K562 (cell line): ENCODE measurements at regions not wholly inside any gene's neighbourhood (a gene's known extent, or its start where the extent isn't known, plus 50 kb on each side); places are given as distances from the start of the nearest gene placed in this dataset.

Experiments used
- MAZ ChIP-seq, 2 experiments: fragments of 450-650 bp in 1 of 2; sonication (generic) in 1 of 2; formaldehyde crosslinking; IDR thresholded peaks in 1 of 2; conservative IDR thresholded peaks in 1 of 2; 2 replicates each; pipeline versions ENCODE4 v1.4.0 to v1.5.0; 2020; ENCODE audit warnings: mild to moderate bottlenecking in 1 of 2, missing genetic modification reagents in 1 of 2
- SETDB1 ChIP-seq: IDR thresholded peaks from one replicate; pipeline ENCODE4 v1.6.1; 2012; ENCODE audit warnings: low read length, control low read depth, inconsistent platforms
- ZNF780A ChIP-seq: fragments of 250-450 bp; sonication (Bioruptor Pico); IDR thresholded peaks from 2 replicates; pipeline ENCODE4 v1.5.0; 2021; ENCODE audit warnings: mild to moderate bottlenecking
- TF ChIP-seq, protein P1 (sequence below), 2 experiments: fragments of 450-650 bp in 1 of 2; sonication (generic) in 1 of 2; formaldehyde crosslinking in 1 of 2; IDR thresholded peaks; 2 replicates each; pipeline versions ENCODE4 v1.7.1 to v1.9.0; 2016 to 2022; ENCODE audit warnings: inconsistent platforms in 1 of 2, mild to moderate bottlenecking in 1 of 2, missing genetic modification reagents in 1 of 2

DNA sequence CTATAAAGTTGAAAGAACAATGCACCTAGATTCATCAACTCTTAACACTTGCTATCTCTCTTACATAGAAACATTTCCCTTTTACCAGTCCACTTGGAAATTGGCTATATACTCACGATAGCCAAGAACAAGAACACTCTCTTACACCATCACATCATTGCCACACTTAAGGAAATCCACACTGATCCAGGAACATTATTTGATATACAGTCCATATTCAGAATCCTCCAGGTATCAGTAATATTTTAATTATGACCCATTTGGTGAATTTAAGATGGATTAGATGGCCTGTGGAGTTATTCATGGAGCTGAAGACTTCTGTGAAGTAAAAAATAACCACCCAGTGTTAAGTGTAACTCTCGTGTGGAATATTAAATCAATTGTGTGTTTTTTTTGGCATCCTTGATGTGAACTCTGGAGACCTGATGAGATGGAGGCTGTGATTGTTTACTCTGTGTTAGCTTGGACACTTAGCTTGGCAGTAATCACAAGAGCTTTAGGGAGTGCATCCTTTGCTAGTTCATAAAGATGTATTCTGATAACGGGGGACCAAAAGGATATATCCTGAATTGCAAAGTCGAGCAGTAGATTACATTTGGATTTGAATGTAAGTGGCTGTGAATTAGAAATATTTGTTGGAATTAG lies 52.0 kb upstream of the ABL1 start (continued):
- TF ChIP-seq, protein P1, sequence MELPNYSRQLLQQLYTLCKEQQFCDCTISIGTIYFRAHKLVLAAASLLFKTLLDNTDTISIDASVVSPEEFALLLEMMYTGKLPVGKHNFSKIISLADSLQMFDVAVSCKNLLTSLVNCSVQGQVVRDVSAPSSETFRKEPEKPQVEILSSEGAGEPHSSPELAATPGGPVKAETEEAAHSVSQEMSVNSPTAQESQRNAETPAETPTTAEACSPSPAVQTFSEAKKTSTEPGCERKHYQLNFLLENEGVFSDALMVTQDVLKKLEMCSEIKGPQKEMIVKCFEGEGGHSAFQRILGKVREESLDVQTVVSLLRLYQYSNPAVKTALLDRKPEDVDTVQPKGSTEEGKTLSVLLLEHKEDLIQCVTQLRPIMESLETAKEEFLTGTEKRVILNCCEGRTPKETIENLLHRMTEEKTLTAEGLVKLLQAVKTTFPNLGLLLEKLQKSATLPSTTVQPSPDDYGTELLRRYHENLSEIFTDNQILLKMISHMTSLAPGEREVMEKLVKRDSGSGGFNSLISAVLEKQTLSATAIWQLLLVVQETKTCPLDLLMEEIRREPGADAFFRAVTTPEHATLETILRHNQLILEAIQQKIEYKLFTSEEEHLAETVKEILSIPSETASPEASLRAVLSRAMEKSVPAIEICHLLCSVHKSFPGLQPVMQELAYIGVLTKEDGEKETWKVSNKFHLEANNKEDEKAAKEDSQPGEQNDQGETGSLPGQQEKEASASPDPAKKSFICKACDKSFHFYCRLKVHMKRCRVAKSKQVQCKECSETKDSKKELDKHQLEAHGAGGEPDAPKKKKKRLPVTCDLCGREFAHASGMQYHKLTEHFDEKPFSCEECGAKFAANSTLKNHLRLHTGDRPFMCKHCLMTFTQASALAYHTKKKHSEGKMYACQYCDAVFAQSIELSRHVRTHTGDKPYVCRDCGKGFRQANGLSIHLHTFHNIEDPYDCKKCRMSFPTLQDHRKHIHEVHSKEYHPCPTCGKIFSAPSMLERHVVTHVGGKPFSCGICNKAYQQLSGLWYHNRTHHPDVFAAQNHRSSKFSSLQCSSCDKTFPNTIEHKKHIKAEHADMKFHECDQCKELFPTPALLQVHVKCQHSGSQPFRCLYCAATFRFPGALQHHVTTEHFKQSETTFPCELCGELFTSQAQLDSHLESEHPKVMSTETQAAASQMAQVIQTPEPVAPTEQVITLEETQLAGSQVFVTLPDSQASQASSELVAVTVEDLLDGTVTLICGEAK (IDR thresholded peaks at IDR 0.05): no peak
- TF ChIP-seq, protein P1 (CRISPR knock-in tag; IDR thresholded peaks at IDR 0.05): no peak
- TF ChIP-seq SETDB1: no peak
- no peak for TF ChIP-seq MAZ (CRISPR knock-in tag; conservative IDR thresholded peaks at IDR 0.05 in 1 of 2, IDR thresholded peaks at IDR 0.05 in 1 of 2)
- no peak for TF ChIP-seq ZNF780A
